ENCODE measurements at regions not wholly inside any gene's neighbourhood (a gene's known extent, or its start where the extent isn't known, plus 50 kb on each side); places are given as distances from the start of the nearest gene placed in this dataset.

DNA sequence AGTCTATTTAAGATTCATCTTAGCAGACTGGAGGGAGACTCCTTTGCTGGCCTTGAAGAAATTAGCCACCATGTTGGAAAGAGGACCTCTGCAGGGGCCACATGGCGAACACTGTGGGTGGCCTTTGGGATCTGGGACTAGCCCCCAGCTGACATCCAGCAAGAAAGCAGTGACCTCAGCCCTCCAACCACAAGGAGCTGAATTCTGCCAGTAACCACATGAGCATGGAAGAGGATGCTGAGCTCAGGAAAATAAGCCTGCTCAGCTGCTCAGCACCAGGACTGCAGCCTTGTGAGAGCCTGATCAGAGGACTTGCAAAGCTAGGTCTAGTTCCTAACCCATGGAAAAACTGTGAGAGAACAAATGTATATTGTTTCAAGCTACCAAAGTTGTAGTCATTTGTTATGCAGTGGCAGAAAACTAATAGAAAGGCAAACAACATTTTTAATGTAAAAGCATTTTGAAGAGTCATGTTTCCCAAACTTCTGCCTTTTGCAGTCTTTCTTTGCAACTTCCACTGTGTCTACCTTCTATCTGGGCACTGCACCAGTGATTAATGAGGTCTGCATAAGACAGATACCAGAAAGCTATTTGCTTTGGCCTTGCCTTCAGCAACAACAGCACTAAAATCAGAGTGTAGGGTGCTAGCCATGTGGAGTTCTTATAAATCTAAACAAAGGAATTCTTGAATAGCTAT lies 183.7 kb downstream of the FGFR2 start:
- no peak for DNase-seq
- no peaks in the 10 kb centered on the region for H3K36me3 Mint-ChIP-seq (ENCODE audit: low read depth)
- no peaks in the 10 kb centered on the region for H3K27me3 Mint-ChIP-seq
- no peak overlapping the region for H3K27ac Mint-ChIP-seq
- H3K4me1 Mint-ChIP-seq, result no peaks in the 10 kb centered on the region
- intact Hi-C loops (cut with micrococcal nuclease), result no loop called here
- H3K9me3 Mint-ChIP-seq, result no peaks in the 10 kb centered on the region
- no peak overlapping the region for H3K4me3 Mint-ChIP-seq

DNA sequence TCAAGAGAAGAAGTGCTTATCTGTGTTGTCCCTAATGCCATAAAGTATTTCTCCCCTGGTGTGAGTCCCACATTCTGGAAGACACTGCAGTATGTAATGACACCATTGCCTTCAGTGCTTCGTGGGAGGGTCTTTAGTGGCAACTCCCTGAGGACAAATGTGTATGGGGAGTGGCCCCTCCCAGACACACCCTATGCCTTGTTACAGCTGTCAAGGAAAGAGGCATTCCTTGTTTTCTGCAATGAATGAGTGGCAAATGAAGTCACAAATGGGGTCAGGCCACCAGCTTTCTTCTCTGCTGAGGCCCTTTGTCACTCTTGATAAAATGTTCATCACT lies 183.2 kb downstream of the FGFR2 start:
- Mint-ChIP-seq H3K27me3 (no peaks in the 10 kb centered on the region), H3K9me3 (no peaks in the 10 kb centered on the region), H3K36me3 (ENCODE audit: low read depth) (no peaks in the 10 kb centered on the region), H3K27ac (no peak overlapping the region), H3K4me1 (no peaks in the 10 kb centered on the region), H3K4me3 (no peak overlapping the region)
- no peak for DNase-seq
- intact Hi-C loops (cut with micrococcal nuclease), result no loop called here

DNA sequence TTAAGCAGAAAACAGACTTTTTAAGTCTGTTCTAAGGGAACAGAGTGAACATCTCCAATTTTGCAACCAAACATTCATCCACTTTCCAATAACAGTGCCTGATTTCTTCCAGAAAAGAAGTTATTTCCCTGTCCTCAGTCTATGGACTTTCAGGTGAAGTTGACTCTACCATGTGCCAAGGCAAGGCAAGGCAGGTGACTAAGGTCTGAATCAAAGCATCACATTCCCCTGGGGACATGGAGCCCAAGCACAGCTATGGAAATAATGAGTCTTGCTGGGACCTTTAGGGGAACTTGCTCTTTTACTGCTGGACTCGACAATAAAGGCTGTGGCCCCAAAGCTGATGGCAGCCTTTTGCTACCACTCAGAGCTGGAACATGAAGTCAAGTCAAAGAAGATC lies 182.2 kb downstream of the FGFR2 start:
- H3K4me3 Mint-ChIP-seq, result no peak overlapping the region

DNA sequence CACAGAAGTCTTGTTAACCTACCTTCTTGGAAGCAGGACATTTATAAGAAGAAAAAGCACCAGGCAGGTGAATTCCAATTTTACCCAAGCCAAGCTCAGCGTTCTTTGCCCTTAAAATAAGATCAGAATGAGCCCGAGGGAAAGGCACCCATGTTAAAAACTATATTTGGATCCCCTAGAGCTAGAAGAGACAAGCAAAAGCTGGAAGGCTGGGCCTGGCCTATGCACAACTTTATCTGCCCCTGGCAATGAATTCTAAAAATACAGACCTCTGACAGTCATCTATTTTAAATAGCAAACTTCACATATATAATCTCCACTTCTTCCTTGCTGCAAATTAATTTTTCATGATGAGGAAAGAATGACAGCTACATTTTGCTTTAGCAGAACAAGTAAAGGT lies 180.9 kb downstream of the FGFR2 start:
- no peak overlapping the region for H3K4me3 Mint-ChIP-seq
- no peaks in the 10 kb centered on the region for H3K36me3 Mint-ChIP-seq (ENCODE audit: low read depth)
- H3K27me3 Mint-ChIP-seq, result no peaks in the 10 kb centered on the region
- no peak overlapping the region for H3K27ac Mint-ChIP-seq
- H3K4me1 Mint-ChIP-seq, result no peaks in the 10 kb centered on the region
- intact Hi-C loops (cut with micrococcal nuclease), result no loop called here
- no peaks in the 10 kb centered on the region for H3K9me3 Mint-ChIP-seq
- DNase-seq, result no peak

More for the DNA sequence above, 182.2 kb downstream of the FGFR2 start:
- Mint-ChIP-seq H3K27me3 (no peaks in the 10 kb centered on the region), H3K9me3 (no peaks in the 10 kb centered on the region), H3K27ac (no peak overlapping the region), H3K4me1 (no peaks in the 10 kb centered on the region), H3K36me3 (ENCODE audit: low read depth) (no peaks in the 10 kb centered on the region)
- intact Hi-C loops (cut with micrococcal nuclease), result no loop called here
- no peak for DNase-seq

DNA sequence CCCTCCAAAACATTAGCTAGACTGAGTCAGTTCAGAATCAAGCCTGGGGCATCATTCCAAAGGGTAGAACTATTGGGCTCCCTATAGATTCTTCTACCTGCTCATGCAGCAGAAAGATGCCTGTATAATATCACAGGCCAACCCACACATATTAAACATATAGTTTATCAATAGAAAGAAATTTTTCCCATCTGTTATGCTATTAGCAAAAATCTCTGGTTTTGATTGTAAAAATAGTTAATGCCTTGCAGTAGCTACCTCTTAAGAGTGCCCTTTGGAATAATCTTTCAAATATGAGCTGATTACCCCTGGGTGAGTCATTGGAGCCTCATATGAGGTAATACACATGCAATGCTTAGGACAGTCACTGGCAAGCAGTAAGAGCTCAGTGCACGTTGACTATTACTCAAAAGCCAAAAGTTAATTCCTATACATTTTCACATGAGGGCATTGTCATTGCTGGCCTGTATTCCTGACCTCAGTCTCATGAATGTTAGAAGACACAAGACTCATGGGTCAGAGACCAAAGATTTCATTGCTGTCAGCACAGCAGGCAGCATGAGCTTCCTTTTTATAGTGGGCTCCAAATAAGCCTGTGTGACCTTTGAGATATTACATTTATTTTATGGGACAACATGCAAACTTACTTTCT lies 180.0 kb downstream of the FGFR2 start:
- Mint-ChIP-seq H3K27me3 (no peaks in the 10 kb centered on the region), H3K4me3 (no peak overlapping the region), H3K4me1 (no peaks in the 10 kb centered on the region), H3K9me3 (no peaks in the 10 kb centered on the region), H3K36me3 (ENCODE audit: low read depth) (no peaks in the 10 kb centered on the region), H3K27ac (no peak overlapping the region)
- DNase-seq, result no peak
- intact Hi-C loops (cut with micrococcal nuclease), result no loop called here

DNA sequence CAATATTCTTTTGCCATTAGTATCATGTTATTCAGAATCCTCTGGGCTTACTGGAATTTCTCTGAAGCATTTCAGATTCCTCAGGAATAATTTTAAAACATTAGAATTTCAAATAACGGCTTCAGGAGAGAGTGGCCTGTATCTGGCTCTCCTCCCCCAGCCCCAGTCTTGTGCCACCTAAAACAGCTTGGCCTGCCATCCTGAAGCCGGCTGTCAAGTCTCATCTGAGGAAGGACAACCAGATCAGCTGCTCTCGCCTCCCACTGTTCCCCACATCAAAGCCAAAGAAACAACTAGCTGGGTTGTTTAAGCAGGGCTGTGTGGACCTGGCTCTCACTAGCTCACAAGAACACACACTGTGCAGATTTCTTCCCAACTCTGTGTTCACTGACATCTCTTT lies 178.2 kb downstream of the FGFR2 start:
- H3K9me3 Mint-ChIP-seq, result no peaks in the 10 kb centered on the region
- no peaks in the 10 kb centered on the region for H3K36me3 Mint-ChIP-seq (ENCODE audit: low read depth)
- H3K4me3 Mint-ChIP-seq, result no peak overlapping the region
- H3K27me3 Mint-ChIP-seq, result no peaks in the 10 kb centered on the region
- intact Hi-C loops (cut with micrococcal nuclease), result no loop called here
- H3K4me1 Mint-ChIP-seq, result no peaks in the 10 kb centered on the region
- DNase-seq, result no peak
- H3K27ac Mint-ChIP-seq, result no peak overlapping the region

DNA sequence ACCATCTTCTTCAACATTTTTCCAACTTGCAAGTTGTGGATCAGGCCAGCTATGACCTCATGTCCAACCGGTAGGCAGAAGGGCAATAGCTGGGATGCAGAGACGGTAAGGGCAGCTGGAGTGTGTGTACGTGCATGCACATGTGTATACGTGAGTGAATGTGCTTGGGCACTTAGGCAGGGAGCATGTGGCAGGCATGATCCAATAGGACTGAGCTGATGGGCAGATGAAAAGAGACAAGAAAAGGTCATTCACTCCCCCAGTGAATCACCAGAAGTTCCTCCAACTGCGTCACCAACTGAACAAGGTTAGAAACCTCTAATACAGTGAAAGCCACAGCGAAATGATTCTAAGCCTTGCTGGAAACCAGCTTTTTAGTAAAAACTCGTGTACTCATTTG lies 176.1 kb downstream of the FGFR2 start:
- Mint-ChIP-seq H3K27me3 (no peaks in the 10 kb centered on the region), H3K9me3 (no peaks in the 10 kb centered on the region), H3K4me3 (no peak overlapping the region), H3K4me1 (no peaks in the 10 kb centered on the region), H3K27ac (no peak overlapping the region), H3K36me3 (ENCODE audit: low read depth) (no peaks in the 10 kb centered on the region)
- DNase-seq, result no peak
- intact Hi-C loops (cut with micrococcal nuclease), result no loop called here

DNA sequence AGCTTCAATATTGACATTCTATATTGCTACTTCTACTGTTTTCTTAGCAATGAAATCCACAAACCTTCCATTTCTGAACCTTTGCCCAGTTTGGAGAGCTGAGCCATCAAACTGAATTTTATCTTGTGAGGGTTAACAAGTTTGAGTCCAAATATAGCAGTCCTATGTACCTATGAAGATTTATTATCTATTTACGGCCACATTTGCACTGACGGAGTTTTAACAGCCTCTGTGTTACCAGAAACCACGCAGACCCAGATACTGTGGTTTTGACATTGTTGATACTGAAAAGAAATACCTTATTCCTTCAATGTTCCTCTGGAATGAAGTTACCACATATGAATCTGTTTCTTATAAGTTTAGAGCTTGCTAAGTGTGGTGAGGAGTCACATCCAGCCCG lies 172.6 kb downstream of the FGFR2 start:
- Mint-ChIP-seq H3K9me3 (no peaks in the 10 kb centered on the region), H3K36me3 (ENCODE audit: low read depth) (no peaks in the 10 kb centered on the region), H3K4me1 (no peaks in the 10 kb centered on the region), H3K27ac (no peak overlapping the region), H3K4me3 (no peak overlapping the region), H3K27me3 (no peaks in the 10 kb centered on the region)
- DNase-seq, result no peak
- intact Hi-C loops (cut with micrococcal nuclease), result no loop called here

DNA sequence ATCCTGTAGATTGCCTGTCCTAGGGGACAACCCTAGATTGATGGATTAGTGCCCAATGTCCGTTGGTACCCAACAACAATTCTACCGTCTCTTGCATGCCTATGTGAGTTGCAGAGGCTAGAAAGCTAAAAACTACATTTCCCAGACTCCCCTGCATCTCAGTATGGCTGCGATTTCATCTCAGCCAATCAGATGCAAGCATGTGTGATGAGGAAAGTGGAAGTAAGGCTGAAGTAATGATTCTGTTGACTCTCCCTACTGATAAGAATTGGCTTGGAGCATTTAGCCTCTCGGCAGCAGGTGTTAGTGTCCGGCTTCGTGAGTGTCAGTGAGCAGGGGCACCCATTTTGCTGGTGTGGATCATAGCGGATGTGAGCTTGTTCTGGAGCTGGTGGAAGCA lies 171.9 kb downstream of the FGFR2 start:
- H3K27ac Mint-ChIP-seq, result no peak overlapping the region
- no peaks in the 10 kb centered on the region for H3K9me3 Mint-ChIP-seq
- DNase-seq, result no peak
- H3K4me3 Mint-ChIP-seq, result no peak overlapping the region
- H3K27me3 Mint-ChIP-seq, result no peaks in the 10 kb centered on the region
- no peaks in the 10 kb centered on the region for H3K36me3 Mint-ChIP-seq (ENCODE audit: low read depth)
- intact Hi-C loops (cut with micrococcal nuclease), result no loop called here
- no peaks in the 10 kb centered on the region for H3K4me1 Mint-ChIP-seq

Data from activated CD4-positive, alpha-beta T cell treated with anti-CD3 and anti-CD28 coated beads, Interleukin-2, amount 10 ng/mL, durations not matched to agents 24 days and 14 days (primary cell).